Right ventricle myocardium superior (tissue), 1 donor: ENCODE measurements at regions not wholly inside any gene's neighbourhood (a gene's known extent, or its start where the extent isn't known, plus 50 kb on each side); places are given as distances from the start of the nearest gene placed in this dataset.
"Not testable (repeated sequence)": the region's sequence is repeated elsewhere in the genome, so short reads cannot be mapped to it uniquely, and the experiment has no call there.

Experiments
- ATAC-seq: fragments of 200-7000 bp; cut with Tn5 transposase; one replicate; pipeline ENCODE4 v1.9.1; 2020; ENCODE audit warnings: mild to moderate bottlenecking; ENCODE audit not compliant: poor library complexity
- DNase-seq: peaks from one replicate; pipeline ENCODE4 v3.0.0-alpha.2; 2020
- intact Hi-C: fragments of 100-400 bp; cut with DNase I; formaldehyde crosslinking; loops from one replicate; pipeline ENCODE4 v1.11.2; 2022
- donor health status: DM: no; HTN: yes; CAD: no; lungs with severe emphysema.

DNA sequence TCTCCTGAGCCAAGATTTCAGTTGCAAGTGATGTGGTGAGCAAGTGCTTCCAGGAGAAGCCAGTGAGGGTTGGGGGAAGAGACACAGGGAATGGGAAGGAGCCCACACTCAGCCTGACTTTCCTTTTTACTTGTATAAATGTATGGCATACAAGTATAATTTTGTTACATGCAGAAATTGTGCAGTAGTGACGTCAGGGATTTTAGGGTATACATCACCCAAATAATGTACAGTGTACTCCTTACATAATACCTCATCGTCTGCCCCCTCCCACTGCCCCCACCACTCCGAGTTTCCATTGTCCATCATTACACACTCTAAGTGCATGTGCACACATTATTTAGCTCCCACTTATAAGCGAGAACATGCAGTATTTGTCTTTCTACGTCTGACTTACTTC lies 68.7 kb upstream of the GBA3 start:
- ATAC-seq, intact Hi-C loops, DNase-seq: not testable (repeated sequence)

DNA sequence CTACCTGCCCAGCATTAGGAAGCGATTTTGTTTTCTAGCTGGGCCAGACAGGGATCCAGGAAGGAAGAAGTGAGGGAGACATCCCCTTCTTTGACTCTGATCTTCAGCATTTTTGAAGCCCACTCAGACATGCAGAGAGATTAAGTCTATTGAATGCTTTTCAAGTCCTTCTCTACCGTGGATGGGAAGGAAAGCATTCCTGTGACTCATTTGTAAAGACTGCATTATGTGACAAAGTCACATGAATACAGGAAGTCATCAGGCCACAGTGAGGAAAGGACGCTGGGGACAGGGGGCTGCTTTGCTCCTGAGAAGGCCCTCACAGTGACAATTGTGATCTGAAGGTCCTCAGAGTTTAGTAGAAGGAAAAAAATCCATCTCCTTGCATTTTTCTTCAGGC lies 67.4 kb upstream of the GBA3 start:
- ATAC-seq (no peak), DNase-seq (no peak)
- intact Hi-C loops: no loop called here

DNA sequence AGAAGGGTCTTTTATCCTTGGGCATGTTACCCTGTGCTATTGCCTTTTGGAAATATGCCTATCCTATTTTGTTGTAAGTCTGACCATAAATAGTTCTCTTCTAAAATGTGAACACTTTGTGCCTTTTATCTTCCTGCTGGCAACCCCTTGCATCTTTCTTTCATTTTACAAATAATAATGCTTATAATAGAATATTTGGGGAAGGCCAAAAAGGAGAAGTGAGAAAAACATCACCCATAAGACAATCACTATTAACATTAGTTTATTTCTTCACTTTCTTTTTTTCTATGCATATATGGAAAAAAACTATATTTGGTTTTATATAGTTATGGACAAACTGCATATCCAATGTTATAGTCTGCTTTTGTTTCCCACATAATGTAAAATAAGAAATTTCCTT lies 64.9 kb upstream of the GBA3 start:
- ATAC-seq, intact Hi-C loops, DNase-seq: not testable (repeated sequence)

GRCh38 chr4:22630161-22630975 lies 62.4 kb upstream of the GBA3 start:
- DNase-seq, intact Hi-C loops, ATAC-seq: not testable (repeated sequence)

GRCh38 chr4:22631167-22631566 lies 61.6 kb upstream of the GBA3 start:
- intact Hi-C loops, ATAC-seq, DNase-seq: not testable (repeated sequence)

GRCh38 chr4:22634541-22635181 lies 58.1 kb upstream of the GBA3 start:
- no peak for ATAC-seq
- DNase-seq: peak; percentile 40
- intact Hi-C loops: no loop called here

GRCh38 chr4:22635182-22635549 lies 57.6 kb upstream of the GBA3 start:
- DNase-seq, ATAC-seq, intact Hi-C loops: not testable (repeated sequence)

DNA sequence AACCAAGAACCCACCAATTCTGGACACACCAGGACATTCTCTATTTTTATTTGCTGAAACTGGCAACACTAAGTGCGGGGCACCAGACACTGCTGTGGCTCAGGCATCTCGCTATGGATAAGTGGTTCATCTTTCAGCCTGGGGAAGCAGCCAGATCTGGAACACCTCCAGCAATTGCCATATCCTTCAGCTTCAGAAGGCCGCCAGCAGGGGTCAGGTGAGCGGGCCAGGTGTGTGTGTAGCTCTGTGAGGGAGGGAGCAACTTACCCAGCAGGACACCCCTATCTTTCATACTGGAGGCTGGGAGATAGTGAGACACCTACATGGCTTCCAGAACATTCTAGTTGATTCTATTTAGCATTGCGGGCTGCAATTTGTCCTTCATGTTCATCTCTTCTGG lies 57.0 kb upstream of the GBA3 start:
- DNase-seq (no peak), ATAC-seq (no peak)
- intact Hi-C loops: no loop called here

DNA sequence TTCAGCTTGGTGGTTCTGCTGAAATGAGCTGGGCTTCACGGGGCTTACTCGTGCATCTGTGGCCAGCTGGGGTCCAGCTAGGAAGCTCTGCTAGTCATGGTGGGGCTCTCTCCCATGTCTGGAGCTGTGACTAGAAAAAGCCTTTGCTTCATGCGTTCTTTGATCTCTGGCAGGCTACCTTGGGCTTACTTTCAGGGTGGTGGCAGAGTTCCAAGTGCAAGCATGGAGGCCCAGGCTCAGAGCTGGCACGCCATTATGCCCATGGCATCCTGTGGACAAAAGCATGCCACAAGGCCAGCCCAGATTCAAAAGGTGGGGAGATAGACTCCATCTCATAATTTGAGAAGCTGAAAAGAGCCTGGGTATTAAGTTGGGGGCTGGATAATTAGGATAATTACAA lies 55.4 kb upstream of the GBA3 start:
- intact Hi-C loops: no loop called here
- DNase-seq (no peak), ATAC-seq (no peak)
